GM10266 (cell line): ENCODE measurements at regions not wholly inside any gene's neighbourhood (a gene's known extent, or its start where the extent isn't known, plus 50 kb on each side); places are given as distances from the start of the nearest gene placed in this dataset.

ENCODE experiments used
- DNase-seq: peaks from one replicate; pipeline ENCODE4 v3.0.0; 2012; ENCODE audit errors: extremely low spot score
- TF ChIP-seq, protein P1 (sequence below): IDR thresholded peaks from 2 replicates; pipeline ENCODE4 v1.5.1; 2012; ENCODE audit warnings: mild to moderate bottlenecking, low read depth; ENCODE audit not compliant: control insufficient read depth, insufficient read depth; ENCODE audit errors: missing control alignments

DNA sequence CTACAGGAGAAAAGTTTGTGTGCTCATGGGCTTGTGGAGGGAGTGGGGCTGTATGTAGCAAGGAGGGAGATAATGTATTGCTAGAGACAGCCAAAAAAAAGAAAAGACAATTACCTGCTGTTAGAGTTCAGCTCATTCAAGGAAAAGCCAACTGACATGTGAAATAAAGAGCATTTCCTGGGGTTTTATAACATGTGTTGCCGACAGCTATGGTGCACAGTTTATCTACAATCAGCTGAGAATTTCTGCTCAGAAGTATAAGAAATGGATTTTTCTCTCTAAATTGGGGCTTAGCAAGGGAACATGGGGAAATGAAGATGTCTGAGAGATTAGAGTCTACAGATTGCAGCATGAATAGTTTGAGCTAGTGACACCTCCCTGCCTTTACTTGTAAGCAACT is 674.1 kb downstream of the SUCLG1 start:
- TF ChIP-seq, protein P1, sequence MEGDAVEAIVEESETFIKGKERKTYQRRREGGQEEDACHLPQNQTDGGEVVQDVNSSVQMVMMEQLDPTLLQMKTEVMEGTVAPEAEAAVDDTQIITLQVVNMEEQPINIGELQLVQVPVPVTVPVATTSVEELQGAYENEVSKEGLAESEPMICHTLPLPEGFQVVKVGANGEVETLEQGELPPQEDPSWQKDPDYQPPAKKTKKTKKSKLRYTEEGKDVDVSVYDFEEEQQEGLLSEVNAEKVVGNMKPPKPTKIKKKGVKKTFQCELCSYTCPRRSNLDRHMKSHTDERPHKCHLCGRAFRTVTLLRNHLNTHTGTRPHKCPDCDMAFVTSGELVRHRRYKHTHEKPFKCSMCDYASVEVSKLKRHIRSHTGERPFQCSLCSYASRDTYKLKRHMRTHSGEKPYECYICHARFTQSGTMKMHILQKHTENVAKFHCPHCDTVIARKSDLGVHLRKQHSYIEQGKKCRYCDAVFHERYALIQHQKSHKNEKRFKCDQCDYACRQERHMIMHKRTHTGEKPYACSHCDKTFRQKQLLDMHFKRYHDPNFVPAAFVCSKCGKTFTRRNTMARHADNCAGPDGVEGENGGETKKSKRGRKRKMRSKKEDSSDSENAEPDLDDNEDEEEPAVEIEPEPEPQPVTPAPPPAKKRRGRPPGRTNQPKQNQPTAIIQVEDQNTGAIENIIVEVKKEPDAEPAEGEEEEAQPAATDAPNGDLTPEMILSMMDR, result no peak
- no peak for DNase-seq

DNA sequence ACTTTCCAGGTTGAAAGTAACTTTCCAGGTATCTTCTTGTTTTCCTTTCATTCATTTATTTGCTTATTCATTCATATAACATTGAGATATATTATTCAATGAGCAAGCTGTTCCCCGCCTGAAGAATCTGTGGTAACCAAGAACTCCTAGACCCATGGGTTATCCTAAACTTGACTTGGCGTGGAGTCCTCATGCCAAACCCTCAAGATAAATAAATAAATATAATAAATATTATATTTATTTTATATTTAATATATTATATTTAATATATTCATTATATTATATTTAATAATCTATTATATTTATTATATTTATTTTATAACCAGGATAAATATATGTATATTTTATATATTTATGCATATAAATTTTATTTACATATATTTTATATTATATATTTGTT is 674.8 kb downstream of the SUCLG1 start:
- TF ChIP-seq, protein P1, result no peak
- DNase-seq, result no peak

DNA sequence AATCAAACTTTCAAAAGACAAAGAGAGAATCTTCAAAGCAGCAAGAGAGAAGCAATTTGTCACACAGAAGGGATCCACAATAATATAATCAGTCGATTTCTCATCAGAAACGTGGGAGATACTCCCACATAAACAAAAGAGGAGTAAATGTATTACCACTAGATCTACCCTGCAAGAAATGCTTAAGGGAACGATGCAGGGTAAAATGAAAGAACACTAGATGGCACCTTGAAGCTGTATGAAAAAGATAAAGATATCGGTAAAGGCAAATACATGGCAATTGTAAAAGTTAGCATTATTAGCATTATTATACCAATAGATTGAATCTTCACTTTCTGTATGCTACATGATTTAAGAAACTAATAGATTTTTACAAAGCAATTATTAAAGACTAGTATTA is 677.0 kb downstream of the SUCLG1 start:
- TF ChIP-seq, protein P1, result no peak
- no peak for DNase-seq

DNA sequence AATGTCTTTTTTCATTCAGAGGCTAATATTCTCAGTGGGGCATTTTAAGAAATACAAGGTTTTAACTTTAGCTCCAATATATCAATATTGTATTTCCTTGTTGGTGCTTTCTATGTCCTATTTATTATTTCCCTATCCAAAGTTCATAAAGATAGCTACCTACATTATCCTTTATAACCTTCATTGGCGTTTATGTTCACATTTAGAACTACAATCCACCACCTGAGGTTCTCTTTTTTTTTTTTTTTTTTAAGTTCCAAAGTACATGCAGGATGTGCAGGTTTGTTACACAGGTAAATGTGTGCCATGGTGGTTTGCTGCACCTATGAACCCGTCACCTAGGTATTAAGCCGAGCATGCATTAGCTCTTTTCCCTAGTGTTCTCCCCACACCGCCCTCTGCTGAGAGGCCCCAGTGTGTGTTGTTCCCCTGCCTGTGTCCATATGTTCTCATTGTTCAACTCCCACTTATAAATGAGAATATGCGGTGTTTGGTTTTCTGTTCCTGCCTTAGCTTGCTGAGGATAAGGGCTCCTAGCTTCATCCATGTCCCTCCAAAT is 694.6 kb downstream of the SUCLG1 start:
- DNase-seq, result no peak
- TF ChIP-seq, protein P1, result no peak

DNA sequence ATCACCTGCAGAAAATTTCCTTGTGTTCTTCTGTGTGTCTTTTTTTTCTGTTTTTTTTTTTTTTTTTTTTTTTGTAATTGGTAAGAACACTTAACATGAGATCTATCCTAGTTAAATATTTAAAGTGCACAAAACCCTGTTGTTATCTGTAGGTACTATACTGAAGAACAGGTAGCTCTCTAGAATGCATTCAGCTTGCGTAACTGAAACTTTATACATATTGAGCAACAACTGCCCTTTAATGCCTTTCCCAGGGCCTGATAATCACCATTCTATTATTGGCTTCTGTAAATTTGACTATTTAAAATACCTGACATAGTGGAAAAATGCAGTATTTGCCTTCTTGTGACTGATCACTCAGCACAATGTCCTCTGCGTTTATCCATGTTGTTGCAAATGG is 701.8 kb downstream of the SUCLG1 start:
- TF ChIP-seq, protein P1, result no peak

DNA sequence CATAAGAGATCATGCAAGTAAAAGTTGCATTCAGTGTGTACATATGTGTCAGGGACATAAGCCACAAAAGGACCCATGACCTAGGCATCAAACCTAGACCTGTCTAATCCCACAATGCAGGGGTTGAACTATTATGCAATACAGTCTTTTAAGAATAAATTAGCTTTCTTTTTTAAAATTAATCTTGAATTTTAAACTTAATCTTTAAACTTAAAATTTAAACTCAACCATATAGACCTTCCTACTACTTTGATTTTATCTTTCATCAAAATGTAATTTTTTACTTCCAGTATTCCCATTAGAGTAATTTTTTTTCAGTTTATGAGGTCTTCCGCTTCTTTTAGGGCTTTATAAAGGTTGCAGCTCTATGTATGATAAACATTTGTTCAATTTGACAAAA is 702.9 kb downstream of the SUCLG1 start:
- no peak for DNase-seq
- TF ChIP-seq, protein P1, result no peak

More for the DNA sequence above, 701.8 kb downstream of the SUCLG1 start:
- no peak for DNase-seq

DNA sequence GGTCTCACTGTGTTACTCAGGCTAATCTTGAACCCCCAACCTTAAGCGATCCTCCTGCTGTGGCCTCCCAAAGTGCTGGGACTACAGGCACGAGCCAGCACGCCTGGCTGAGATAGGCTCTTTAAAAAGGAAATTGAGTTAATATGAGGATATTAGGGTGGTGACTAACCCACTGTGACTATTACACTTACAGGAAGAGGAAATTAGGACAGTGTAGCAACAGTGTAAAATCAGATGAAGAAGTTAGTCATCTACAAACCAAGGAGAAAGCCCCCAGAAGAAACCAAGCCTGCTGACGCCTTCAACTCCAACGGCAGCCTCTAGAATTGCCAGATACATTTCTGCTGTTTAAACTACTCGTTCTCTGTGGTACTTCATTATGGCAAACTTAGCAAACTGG is 711.9 kb downstream of the SUCLG1 start:
- DNase-seq, result no peak
- TF ChIP-seq, protein P1, result no peak
